Stimulated activated naive CD8-positive, alpha-beta T cell treated with anti-CD3 and anti-CD28 coated beads, Interleukin-15, Interleukin-2, amounts not matched to agents 100 U/mL and 50 U/mL, for 24 hours (primary cell): ENCODE measurements at regions not wholly inside any gene's neighbourhood (a gene's known extent, or its start where the extent isn't known, plus 50 kb on each side); places are given as distances from the start of the nearest gene placed in this dataset.

Experiments used
- ATAC-seq: fragments of 150-1000 bp; cut with Tn5 transposase; one replicate; pipeline ENCODE4 v1.10.0; 2021
- DNase-seq: peaks from one replicate; pipeline ENCODE4 v3.0.0; 2021

GRCh38 chr12:125371033-125371432 is 305.8 kb downstream of the AACS start:
- no peak for ATAC-seq
- DNase-seq, result no peak

GRCh38 chr12:125372085-125372484 is 306.9 kb downstream of the AACS start:
- DNase-seq, result no peak
- no peak for ATAC-seq

- ATAC-seq, result no peak
- no peak for DNase-seq
These were observed 308.1 kb downstream of the AACS start for GRCh38 chr12:125373375-125373774.

DNA sequence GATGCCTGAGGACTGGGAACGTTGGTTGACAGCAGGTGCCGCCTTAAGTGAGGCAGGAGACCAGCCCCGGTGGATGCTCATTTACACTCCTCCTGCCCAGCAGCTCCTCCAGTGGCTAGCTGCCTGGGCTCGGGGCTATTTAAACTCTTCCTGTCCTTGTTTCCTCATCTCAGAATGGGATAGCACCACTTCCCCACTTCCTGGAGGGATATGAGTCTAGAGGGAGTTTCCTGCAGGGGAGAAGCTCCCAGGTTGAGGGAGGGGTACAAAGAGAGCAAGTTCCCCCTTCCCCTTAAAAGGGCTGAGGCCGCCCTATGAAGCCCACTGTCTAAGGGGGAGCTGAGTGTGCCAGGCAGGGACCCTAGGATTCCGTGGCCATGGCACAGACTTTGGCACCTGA is 311.2 kb downstream of the AACS start:
- no peak for ATAC-seq
- no peak for DNase-seq

- ATAC-seq, result no peak
- no peak for DNase-seq
These were observed 311.9 kb downstream of the AACS start for GRCh38 chr12:125377093-125377492.

DNA sequence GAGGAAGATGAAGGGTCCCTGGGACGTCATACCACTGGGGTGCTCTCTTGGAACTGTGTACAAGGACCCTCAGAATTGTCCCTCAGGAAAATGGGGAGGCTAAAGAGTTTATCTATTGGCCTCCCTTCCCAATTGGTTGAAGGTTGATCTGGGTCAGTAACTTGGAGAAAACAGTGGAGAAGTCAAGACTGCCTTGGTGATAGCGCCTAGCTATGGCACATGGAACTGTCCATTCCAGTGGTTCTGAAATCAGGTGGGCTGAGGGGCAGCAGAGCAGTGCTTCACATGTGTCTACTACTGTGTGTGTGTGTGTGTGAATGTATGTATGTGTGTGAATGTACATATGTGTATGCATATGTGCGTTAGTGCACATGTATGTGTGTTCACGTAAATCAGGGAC is 316.1 kb downstream of the AACS start:
- DNase-seq (no peak), ATAC-seq (no peak)

- DNase-seq (no peak), ATAC-seq (no peak)
These were observed 317.7 kb downstream of the AACS start for GRCh38 chr12:125382926-125383325.

DNA sequence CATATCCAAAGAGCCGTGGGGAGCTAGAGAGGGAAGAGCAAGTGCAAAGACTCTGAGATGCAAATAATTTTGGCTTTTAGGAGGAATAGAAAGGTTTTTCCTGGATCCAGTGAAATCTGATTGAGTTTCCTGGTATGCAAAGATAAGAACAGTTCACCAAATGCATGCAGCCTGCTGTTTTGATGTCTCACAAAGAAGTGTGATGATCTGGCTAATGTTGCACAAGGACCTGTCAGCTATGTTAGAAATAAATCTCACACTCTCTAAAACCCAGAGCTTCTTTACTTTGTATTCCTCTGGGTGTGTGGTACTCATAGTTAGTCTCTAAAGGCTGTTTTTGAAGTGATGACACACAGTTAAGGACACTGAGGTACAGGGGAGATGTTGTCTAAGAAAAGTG is 321.4 kb downstream of the AACS start:
- ATAC-seq (no peak), DNase-seq (no peak)

DNA sequence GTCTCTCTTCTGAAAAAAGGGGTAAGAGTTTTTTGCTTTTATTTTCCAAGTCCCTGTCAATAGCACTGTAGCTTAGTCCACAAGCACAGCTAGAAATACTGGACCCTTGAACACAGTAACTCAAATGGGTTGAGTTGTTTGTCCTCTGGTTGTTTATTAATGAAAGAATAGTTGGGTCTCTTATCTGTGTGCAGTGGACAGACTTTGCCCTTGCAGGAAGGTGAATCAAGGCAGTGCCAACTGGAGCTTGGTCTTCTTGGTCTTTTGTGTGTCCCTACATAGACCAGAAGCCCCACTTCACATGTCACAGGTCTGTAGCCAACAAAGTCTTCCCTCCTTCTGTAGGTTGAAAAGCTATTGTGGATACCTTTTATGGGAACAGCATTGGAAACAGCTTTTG is 322.0 kb downstream of the AACS start:
- no peak for DNase-seq
- no peak for ATAC-seq

DNA sequence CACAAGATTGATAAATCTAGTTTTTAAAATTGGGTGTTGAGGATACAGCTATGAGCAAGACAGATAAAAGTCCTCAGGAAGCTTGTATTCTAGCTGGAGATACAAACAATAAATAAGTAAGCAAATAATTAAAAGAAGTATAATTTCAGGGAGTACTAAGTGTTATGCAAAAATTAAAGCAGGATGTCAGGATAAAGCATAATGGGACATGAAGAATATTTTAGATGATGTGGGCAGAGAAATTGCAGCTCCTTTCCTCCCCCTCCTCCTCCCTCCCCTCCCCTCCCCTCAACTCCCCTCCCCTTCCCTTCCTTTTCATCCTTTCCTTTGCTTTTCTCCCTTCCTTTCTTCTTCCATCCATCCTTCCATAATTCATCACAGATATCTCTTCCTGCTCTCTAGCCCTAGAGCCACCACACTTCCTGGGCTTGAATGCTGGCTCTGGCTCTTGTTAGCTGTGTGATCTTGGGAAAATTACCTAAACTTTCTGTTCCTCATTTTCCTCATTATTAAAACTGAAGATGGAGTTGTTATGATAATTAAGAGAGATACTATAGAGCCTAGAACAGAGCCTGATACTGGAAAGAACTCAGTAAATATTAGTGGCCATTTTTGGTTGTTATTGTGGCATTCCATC is 323.9 kb downstream of the AACS start:
- DNase-seq, result no peak
- ATAC-seq, result no peak

DNA sequence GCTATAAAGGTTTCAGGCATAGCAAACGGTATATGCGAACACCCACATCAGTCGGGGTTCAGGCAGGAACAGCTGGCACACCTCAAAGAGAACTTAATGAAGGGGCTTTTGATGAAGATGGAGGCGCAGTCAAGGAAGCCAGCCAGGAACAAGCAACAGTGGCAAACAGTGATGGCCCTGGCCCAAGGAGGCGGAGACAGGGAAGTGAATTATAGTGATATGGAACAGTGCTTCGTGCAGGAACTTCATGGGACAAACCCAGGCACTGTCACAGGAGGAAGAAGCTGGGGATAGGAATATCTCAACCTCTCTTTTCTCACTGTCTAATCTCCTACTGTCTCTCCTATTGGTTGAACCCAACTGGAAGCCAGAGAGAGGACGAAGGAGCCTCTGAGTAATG is 328.3 kb downstream of the AACS start:
- ATAC-seq (no peak), DNase-seq (no peak)

DNA sequence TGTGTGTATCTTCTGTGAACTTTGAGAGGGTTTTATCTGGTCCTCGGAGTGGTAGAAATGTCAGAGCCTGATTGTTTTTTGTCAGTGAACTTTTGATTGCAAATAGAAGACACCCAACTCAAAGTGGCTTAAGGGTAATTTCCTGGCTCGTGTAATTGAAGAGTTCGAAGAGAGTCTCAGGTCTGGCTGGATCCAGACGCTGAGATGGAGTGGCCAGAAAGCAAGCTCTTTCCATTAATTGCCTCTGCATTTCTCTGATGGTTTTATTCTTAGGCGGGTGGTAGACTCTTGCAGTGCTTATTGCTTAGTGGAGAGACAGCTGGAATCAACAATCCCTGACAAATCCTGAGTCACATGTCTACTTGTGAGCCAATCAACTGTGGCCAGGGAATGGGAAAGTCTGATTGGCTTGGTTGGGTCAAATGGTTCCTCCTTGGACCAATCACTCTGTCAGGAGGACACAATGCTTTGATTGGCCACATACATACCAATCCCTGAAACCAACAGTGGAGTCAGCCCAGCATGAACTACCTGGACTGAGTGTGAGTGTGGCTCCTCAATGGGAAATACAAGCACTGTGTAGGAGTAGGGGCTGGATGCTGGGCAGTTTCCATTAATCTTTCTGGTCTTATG is 330.5 kb downstream of the AACS start:
- ATAC-seq (no peak), DNase-seq (no peak)

DNA sequence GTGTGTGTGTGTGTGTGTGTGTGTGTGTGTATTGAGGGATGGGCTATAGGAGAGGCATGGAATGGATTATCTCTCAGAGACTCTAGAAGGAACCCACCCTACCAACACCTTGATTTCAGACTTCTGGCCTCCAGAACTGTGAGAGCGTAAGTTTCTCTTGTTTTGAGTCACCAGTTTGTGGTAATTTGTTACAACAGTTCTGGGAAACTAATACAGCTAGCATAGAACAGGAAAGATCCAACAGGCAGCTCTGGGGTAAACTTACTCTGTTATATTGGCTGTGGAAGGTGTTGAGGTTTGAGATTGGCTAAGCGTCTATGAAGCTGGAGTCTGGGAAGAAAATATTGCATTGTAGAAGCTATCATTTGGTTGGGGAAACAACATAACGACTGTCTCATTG is 334.3 kb downstream of the AACS start:
- no peak for ATAC-seq
- no peak for DNase-seq

GRCh38 chr12:125402874-125403789 is 337.9 kb downstream of the AACS start:
- no peak for ATAC-seq
- DNase-seq, result no peak

DNA sequence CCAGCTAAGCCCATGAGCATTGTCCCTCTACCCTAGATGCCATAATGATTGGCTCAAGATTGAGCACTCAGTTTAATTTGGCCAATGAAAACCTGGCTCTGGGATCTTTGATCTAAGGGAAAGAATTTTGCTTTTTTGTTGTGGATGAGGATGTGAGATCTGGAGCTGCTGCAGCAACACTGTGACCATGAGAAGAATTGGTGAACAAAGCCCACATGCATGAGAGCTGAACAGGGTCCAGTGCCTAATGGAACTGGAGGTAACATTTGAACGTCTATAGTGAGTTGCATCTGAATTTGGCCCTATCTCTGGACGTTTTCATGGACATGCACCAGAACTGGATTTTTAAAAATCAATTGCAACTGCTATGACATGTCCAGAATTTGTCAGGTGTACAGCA is 338.6 kb downstream of the AACS start:
- no peak for DNase-seq

GRCh38 chr12:125406131-125406530 is 340.9 kb downstream of the AACS start:
- DNase-seq (no peak), ATAC-seq (no peak)

More for the DNA sequence above, 338.6 kb downstream of the AACS start:
- no peak for ATAC-seq

GRCh38 chr12:125408718-125409117 is 343.5 kb downstream of the AACS start:
- ATAC-seq (no peak), DNase-seq (no peak)

DNA sequence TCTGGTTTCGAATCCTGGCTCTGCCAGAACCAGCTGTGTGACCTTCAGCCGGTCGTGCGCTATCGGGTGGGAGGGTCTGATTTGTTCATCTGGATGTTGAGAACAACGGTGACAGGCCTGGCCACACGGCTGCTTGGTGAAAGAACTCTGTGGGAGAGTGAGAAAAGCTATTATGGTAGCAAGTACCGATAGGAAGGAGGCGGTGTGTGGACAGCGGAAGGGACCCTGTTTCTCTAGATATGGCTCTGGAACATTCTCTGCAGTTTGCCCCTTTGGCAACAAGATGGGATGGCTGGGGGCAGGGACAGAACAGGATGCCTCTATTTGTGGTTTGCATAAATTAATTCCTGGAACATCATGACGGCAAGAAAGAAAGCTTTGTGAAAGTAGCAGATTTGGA is 347.3 kb downstream of the AACS start:
- ATAC-seq (no peak), DNase-seq (no peak)

- DNase-seq, result no peak
- ATAC-seq, result no peak
These were observed 352.2 kb downstream of the AACS start for GRCh38 chr12:125417446-125417845.

GRCh38 chr12:125418902-125419564 is 353.8 kb downstream of the AACS start:
- no peak for DNase-seq
- ATAC-seq, result no peak

DNA sequence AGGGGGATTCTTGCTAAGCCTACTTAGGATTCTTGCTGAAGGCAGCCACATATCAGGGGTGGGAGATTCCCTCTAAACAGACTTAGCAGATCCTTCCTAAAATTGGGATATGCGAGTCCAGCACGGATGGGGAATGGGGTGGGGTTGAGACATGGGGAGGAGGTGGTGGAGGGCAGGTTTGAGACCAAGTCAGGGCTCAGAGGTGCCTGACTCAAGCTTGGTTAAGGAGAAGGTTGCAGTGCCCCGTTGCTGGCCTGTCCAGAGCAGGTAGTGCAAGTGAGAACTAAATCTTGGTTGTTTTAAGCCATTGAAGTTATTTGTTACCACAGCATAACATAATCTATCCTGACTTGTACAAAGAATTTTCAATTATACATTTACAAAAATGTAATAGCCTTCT is 359.7 kb downstream of the AACS start:
- DNase-seq (no peak), ATAC-seq (no peak)

DNA sequence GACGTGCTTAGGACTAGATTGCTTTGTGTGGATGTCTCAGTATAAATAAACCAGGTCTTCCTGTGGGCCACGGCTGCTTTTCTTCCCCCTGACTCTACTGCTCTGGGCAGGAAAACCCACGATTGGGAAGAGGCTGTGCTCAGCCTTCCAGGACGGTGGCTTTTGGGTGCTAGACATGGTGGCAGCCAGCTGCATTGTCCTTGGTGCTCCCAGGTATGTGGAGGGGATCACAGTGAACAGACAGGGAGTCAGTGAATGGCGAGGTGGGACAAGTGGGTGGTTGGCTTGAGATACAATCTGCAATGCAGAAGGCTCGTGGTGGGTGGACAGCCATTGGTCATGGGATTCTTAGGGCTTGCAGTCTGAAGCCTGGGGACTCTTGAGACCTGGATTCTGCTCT is 366.3 kb downstream of the AACS start:
- ATAC-seq, result no peak
- no peak for DNase-seq

DNA sequence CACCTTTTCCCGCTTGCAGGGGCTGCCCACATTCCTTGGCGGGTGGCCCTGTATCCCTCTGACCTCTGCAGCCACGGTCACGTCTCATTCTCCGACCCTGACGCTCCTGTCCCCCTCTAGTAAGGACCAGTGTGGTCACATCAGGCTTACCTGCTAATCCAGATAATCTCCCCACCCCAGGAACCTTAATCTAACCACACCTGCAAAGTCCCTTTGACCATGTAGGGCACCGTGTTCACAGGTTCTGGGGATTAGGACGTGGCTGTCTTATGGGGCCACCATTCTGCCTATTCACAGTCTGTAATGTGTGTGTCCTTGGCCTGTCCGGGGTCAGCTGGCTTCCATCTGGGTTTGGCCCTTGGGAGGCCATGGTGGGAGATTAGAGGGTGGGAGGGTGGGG is 368.9 kb downstream of the AACS start:
- DNase-seq (no peak), ATAC-seq (no peak)
